Stimulated activated naive B cell treated with anti-CD40 and anti-IgM and Interleukin-4, amounts not matched to agents 10 μg/mL and 1 μg/mL and 100 μg/mL, for 72 hours (primary cell): ENCODE measurements at regions not wholly inside any gene's neighbourhood (a gene's known extent, or its start where the extent isn't known, plus 50 kb on each side); places are given as distances from the start of the nearest gene placed in this dataset.
"Not testable (repeated sequence)": the region's sequence is repeated elsewhere in the genome, so short reads cannot be mapped to it uniquely, and the experiment has no call there.

Experiments
- ATAC-seq, 2 donors: fragments of 150-1000 bp; cut with Tn5 transposase; replicated peaks; 2 replicates each; pipeline ENCODE4 v1.10.0; 2021; ENCODE audit warnings: moderate library complexity in 1 of 2
- DNase-seq: peaks from one replicate; pipeline ENCODE4 v3.0.0; 2021
- H3K27ac Mint-ChIP-seq: one replicate; pipeline ENCODE4 v1.8.0; 2022; ENCODE audit warnings: mild to moderate bottlenecking, mixed read lengths
- H3K27me3 Mint-ChIP-seq, 2 donors: one replicate each; pipeline ENCODE4 v1.8.0; 2022; ENCODE audit warnings: mixed read lengths in 2 of 2
- H3K36me3 Mint-ChIP-seq, 2 donors: one replicate each; pipeline ENCODE4 v1.8.0; 2022; ENCODE audit warnings: mixed read lengths in 2 of 2, mild to moderate bottlenecking in 1 of 2
- H3K4me1 Mint-ChIP-seq, 2 donors: one replicate each; pipeline ENCODE4 v1.8.0; 2022; ENCODE audit warnings: mixed read lengths in 2 of 2, mild to moderate bottlenecking in 1 of 2
- H3K4me3 Mint-ChIP-seq, 2 donors: one replicate each; pipeline ENCODE4 v1.8.0; 2022; ENCODE audit warnings: mild to moderate bottlenecking in 2 of 2, mixed read lengths in 2 of 2, moderate library complexity in 1 of 2
- H3K9me3 Mint-ChIP-seq, 2 donors: one replicate each; pipeline ENCODE4 v1.8.0; 2022; ENCODE audit warnings: mixed read lengths in 2 of 2, mild to moderate bottlenecking in 1 of 2

DNA sequence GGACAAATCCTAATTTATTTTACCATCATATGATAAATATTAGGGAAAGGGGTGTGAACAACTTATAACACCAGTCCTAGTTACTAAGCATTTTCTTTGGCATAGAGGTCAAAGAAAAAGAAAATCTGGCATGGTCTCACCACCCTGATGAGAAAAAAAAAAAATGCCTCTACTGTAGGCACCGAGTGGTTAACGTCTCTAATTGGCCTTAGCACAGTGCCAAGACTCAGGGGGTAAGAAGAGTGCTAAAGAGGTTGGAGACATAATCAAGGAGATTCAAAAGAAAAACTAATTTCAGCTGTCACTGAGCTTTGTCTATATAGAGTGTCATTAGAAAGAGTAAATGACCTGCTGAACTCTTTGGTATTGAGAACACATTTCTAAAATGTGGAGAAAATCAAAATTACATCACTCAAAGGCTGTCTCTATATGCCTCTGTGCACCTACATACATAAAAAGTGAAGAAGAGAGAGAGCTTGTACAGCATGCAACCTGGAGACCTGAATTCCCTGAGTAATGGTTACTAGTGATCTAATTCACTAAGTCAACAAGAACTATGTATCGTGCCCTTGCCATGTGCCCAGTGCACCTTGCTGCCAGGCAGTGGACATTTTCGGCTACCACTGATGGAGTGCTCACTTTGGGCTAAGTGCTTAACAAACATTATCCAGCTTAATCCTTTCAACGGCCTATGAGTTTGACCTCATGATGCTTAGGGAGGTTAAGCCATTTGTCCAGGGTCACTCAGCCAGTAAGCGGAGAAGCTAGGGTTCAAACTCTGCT is 113.8 kb upstream of the G2E3 start:
- no peaks in the 10 kb centered on the region for H3K9me3 Mint-ChIP-seq
- DNase-seq (no peak), ATAC-seq (no peak)
- peaks cover 3 to 11% of the 10 kb centered on the region in 2 donors for H3K27me3 Mint-ChIP-seq
- H3K27ac Mint-ChIP-seq = no peak overlapping the region
- no peaks in the 10 kb centered on the region for H3K36me3 Mint-ChIP-seq
- H3K4me1 Mint-ChIP-seq = no peaks in the 10 kb centered on the region
- H3K4me3 Mint-ChIP-seq = no peak overlapping the region

- no peaks in the 10 kb centered on the region for H3K9me3 Mint-ChIP-seq
- no peaks in the 10 kb centered on the region for H3K4me1 Mint-ChIP-seq
- ATAC-seq (no peak), DNase-seq (no peak)
- H3K4me3 Mint-ChIP-seq = no peak overlapping the region
- peaks cover 3 to 7% of the 10 kb centered on the region in 2 donors for H3K27me3 Mint-ChIP-seq
- no peak overlapping the region for H3K27ac Mint-ChIP-seq
- no peaks in the 10 kb centered on the region for H3K36me3 Mint-ChIP-seq
These were observed 113.1 kb upstream of the G2E3 start for GRCh38 chr14:30445852-30446251.

- Mint-ChIP-seq H3K4me1 (no peaks in the 10 kb centered on the region), H3K36me3 (no peaks in the 10 kb centered on the region), H3K27ac (no peak overlapping the region), H3K9me3 (no peaks in the 10 kb centered on the region), H3K4me3 (no peak overlapping the region), H3K27me3 (no peaks in the 10 kb centered on the region)
- no peak for DNase-seq
- no peak for ATAC-seq
These were observed 108.1 kb upstream of the G2E3 start for GRCh38 chr14:30450631-30451545.

GRCh38 chr14:30456296-30456695 is 102.7 kb upstream of the G2E3 start:
- ATAC-seq (no peak), DNase-seq (no peak)
- Mint-ChIP-seq H3K4me3 (no peak overlapping the region), H3K4me1 (no peaks in the 10 kb centered on the region), H3K36me3 (no peaks in the 10 kb centered on the region), H3K27me3 (peaks cover 0 to 4% of the 10 kb centered on the region in 2 donors), H3K9me3 (no peaks in the 10 kb centered on the region), H3K27ac (no peak overlapping the region)

- Mint-ChIP-seq H3K27me3 (peaks cover 7 to 11% of the 10 kb centered on the region in 2 donors), H3K9me3 (no peaks in the 10 kb centered on the region), H3K36me3 (no peaks in the 10 kb centered on the region), H3K4me3 (no peak overlapping the region), H3K4me1 (no peaks in the 10 kb centered on the region), H3K27ac (no peak overlapping the region)
- DNase-seq = no peak
- no peak for ATAC-seq
These were observed 96.6 kb upstream of the G2E3 start for GRCh38 chr14:30462358-30462757.

- peaks cover 7% of the 10 kb centered on the region in 2 donors for H3K27me3 Mint-ChIP-seq
- ATAC-seq = no peak
- H3K36me3 Mint-ChIP-seq = no peaks in the 10 kb centered on the region
- H3K27ac Mint-ChIP-seq = no peak overlapping the region
- no peaks in the 10 kb centered on the region for H3K4me1 Mint-ChIP-seq
- H3K4me3 Mint-ChIP-seq = no peak overlapping the region
- no peaks in the 10 kb centered on the region for H3K9me3 Mint-ChIP-seq
- no peak for DNase-seq
These were observed 94.5 kb upstream of the G2E3 start for GRCh38 chr14:30464481-30464880.

GRCh38 chr14:30468354-30468753 is 90.6 kb upstream of the G2E3 start:
- Mint-ChIP-seq H3K36me3 (no peaks in the 10 kb centered on the region), H3K4me3 (no peak overlapping the region), H3K4me1 (no peaks in the 10 kb centered on the region), H3K27me3 (peaks cover 7 to 14% of the 10 kb centered on the region in 2 donors), H3K9me3 (no peaks in the 10 kb centered on the region), H3K27ac (no peak overlapping the region)
- DNase-seq = no peak
- ATAC-seq = no peak

GRCh38 chr14:30471980-30472379 is 87.0 kb upstream of the G2E3 start:
- DNase-seq (no peak), ATAC-seq (no peak)
- H3K27me3 Mint-ChIP-seq = peaks cover 0 to 7% of the 10 kb centered on the region in 2 donors
- no peak overlapping the region for H3K27ac Mint-ChIP-seq
- no peaks in the 10 kb centered on the region for H3K9me3 Mint-ChIP-seq
- H3K36me3 Mint-ChIP-seq = no peaks in the 10 kb centered on the region
- no peaks in the 10 kb centered on the region for H3K4me1 Mint-ChIP-seq
- no peak overlapping the region for H3K4me3 Mint-ChIP-seq

DNA sequence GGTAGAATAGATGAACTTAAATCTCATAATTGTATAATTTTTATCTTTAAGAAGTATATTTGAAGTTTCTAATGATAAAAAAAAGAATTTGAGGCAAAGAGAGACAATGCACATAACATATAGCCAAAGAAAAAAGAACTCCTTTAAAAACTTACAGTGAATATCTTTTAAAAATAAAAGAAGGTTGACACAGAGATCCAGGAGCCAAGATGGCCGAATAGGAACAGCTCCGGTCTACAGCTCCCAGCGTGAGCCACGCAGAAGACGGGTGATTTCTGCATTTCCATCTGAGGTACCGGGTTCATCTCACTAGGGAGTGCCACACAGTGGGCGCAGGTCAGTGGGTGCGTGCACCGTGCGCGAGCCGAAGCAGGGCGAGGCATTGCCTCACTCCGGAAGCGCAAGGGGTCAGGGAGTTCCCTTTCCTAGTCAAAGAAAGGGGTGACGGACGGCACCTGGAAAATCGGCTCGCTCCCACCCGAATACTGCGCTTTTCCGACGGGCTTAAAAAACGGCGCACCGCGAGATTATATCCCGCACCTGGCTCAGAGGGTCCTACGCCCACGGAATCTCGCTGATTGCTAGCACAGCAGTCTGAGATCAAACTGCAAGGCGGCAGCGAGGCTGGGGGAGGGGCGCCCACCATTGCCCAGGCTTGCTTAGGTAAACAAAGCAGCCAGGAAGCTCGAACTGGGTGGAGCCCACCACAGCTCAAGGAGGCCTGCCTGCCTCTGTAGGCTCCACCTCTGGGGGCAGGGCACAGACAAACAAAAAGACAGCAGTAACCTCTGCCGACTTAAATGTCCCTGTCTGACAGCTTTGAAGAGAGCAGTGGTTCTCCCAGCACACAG is 84.9 kb upstream of the G2E3 start:
- H3K36me3 Mint-ChIP-seq = not testable (repeated sequence)

GRCh38 chr14:30482276-30482675 is 76.7 kb upstream of the G2E3 start:
- Mint-ChIP-seq H3K4me1 (no peaks in the 10 kb centered on the region), H3K27ac (no peak overlapping the region), H3K9me3 (no peaks in the 10 kb centered on the region), H3K4me3 (no peak overlapping the region), H3K36me3 (no peaks in the 10 kb centered on the region), H3K27me3 (peaks cover 13 to 23% of the 10 kb centered on the region in 2 donors)
- no peak for ATAC-seq
- DNase-seq = no peak

More for the DNA sequence above, 84.9 kb upstream of the G2E3 start:
- not testable (repeated sequence) for ATAC-seq, H3K27me3 Mint-ChIP-seq, H3K27ac Mint-ChIP-seq, DNase-seq, H3K4me3 Mint-ChIP-seq, H3K4me1 Mint-ChIP-seq, H3K9me3 Mint-ChIP-seq

DNA sequence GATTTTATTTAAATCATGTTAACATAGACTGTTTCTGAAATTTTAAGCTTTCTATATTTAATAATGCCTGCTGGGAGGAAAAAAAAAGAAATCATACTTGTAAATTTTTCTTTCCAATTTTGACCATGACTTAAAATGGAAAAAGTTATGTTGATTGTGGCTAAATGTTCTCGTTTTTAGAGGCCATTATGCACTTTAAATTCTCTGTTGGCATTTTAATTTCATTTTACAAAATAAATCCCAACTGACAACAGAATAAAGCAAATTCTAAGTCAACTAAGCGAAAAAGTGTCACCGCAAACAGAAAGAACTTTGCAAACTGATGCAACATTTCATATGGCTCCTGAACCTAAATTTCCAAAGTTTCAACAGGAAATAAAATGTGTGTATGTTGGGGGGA is 74.8 kb upstream of the G2E3 start:
- H3K4me3 Mint-ChIP-seq = no peak overlapping the region
- ATAC-seq (no peak), DNase-seq (no peak)
- H3K27me3 Mint-ChIP-seq = peaks cover 13 to 23% of the 10 kb centered on the region in 2 donors
- H3K36me3 Mint-ChIP-seq = no peaks in the 10 kb centered on the region
- no peak overlapping the region for H3K27ac Mint-ChIP-seq
- no peaks in the 10 kb centered on the region for H3K4me1 Mint-ChIP-seq
- no peaks in the 10 kb centered on the region for H3K9me3 Mint-ChIP-seq

- ATAC-seq = no peak
- peaks cover 13 to 23% of the 10 kb centered on the region in 2 donors for H3K27me3 Mint-ChIP-seq
- no peaks in the 10 kb centered on the region for H3K36me3 Mint-ChIP-seq
- no peak for DNase-seq
- no peak overlapping the region for H3K27ac Mint-ChIP-seq
- no peaks in the 10 kb centered on the region for H3K4me1 Mint-ChIP-seq
- H3K4me3 Mint-ChIP-seq = no peak overlapping the region
- no peaks in the 10 kb centered on the region for H3K9me3 Mint-ChIP-seq
These were observed 74.0 kb upstream of the G2E3 start for GRCh38 chr14:30484976-30485375.

GRCh38 chr14:30496852-30497251 is 62.1 kb upstream of the G2E3 start:
- Mint-ChIP-seq H3K36me3 (no peaks in the 10 kb centered on the region), H3K9me3 (no peaks in the 10 kb centered on the region), H3K4me3 (no peak overlapping the region), H3K4me1 (no peaks in the 10 kb centered on the region), H3K27me3 (peaks cover 6 to 12% of the 10 kb centered on the region in 2 donors), H3K27ac (no peak overlapping the region)
- no peak for ATAC-seq
- DNase-seq = no peak

DNA sequence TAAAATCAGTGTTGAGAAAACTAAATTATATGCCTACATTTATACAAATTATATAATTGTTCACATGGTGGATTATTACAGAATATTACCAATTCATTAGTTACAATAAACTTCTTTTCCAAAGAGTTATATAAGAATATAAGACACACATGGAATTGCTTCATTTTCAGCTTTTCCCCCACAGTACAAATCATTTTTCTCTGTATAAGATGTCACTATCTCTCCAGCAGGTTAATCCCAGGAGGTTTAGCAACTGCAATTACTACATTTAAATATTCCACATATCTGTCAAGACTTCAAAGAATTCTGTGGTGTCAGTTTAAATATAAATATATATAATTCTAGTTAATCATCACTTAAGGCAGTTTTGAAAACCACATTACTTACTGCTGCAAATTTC is 59.6 kb upstream of the G2E3 start:
- H3K4me3 Mint-ChIP-seq = no peak overlapping the region
- no peaks in the 10 kb centered on the region for H3K4me1 Mint-ChIP-seq
- DNase-seq (no peak), ATAC-seq (no peak)
- H3K27me3 Mint-ChIP-seq = peaks cover 6 to 7% of the 10 kb centered on the region in 2 donors
- no peaks in the 10 kb centered on the region for H3K9me3 Mint-ChIP-seq
- no peak overlapping the region for H3K27ac Mint-ChIP-seq
- no peaks in the 10 kb centered on the region for H3K36me3 Mint-ChIP-seq
